B cell (primary cell): ENCODE measurements at regions not wholly inside any gene's neighbourhood (a gene's known extent, or its start where the extent isn't known, plus 50 kb on each side); places are given as distances from the start of the nearest gene placed in this dataset.

ENCODE experiments used
- EZH2 ChIP-seq: IDR thresholded peaks from 2 replicates; pipeline ENCODE4 v1.6.1; 2012; ENCODE audit warnings: borderline replicate concordance, low read depth, mild to moderate bottlenecking, moderate library complexity, low read length; ENCODE audit not compliant: insufficient read depth, poor library complexity, severe bottlenecking
- TF ChIP-seq, protein P1 (sequence below): fragments of 200-600 bp; IDR thresholded peaks from one replicate; pipeline ENCODE4 v1.8.0; 2022; ENCODE audit warnings: antibody characterized with exemption, mild to moderate bottlenecking

DNA sequence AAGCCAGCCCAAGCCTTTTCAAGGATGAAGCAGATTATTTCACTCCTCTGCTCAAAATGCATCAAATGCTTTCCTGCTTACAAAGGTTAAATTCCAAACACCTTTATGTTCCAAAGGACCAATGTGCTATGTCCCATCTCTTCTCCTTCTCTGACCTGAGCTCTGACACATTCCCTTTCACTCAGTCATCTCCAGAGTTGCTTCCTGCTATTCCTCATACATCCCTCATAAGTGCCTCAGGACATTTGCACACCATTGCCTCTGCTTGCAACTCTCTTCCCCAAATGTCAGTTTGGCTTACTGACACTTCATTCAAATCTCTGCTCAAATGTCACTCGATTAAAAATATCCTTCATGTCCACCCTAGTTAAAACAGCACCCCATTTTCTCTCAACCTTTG, 53.3 kb upstream of the BMAL1 start:
- TF ChIP-seq EZH2: no peak
- TF ChIP-seq, protein P1, sequence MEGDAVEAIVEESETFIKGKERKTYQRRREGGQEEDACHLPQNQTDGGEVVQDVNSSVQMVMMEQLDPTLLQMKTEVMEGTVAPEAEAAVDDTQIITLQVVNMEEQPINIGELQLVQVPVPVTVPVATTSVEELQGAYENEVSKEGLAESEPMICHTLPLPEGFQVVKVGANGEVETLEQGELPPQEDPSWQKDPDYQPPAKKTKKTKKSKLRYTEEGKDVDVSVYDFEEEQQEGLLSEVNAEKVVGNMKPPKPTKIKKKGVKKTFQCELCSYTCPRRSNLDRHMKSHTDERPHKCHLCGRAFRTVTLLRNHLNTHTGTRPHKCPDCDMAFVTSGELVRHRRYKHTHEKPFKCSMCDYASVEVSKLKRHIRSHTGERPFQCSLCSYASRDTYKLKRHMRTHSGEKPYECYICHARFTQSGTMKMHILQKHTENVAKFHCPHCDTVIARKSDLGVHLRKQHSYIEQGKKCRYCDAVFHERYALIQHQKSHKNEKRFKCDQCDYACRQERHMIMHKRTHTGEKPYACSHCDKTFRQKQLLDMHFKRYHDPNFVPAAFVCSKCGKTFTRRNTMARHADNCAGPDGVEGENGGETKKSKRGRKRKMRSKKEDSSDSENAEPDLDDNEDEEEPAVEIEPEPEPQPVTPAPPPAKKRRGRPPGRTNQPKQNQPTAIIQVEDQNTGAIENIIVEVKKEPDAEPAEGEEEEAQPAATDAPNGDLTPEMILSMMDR: no peak
